Tibial nerve (tissue), 4 donors: ENCODE measurements at regions not wholly inside any gene's neighbourhood (a gene's known extent, or its start where the extent isn't known, plus 50 kb on each side); places are given as distances from the start of the nearest gene placed in this dataset.

Experiments used
- DNase-seq, 2 donors: peaks; one replicate each; pipeline ENCODE4 v3.0.0-alpha.2; 2019; ENCODE audit warnings: low spot score in 2 of 2
- H3K27ac ChIP-seq, 4 donors: fragments of 200-600 bp; sonication (generic) in 3 of 4; one replicate each; pipeline ENCODE4 v1.5.1; 2017 to 2019; ENCODE audit warnings: mild to moderate bottlenecking in 1 of 4
- H3K27me3 ChIP-seq, 2 donors: fragments of 200-600 bp; sonication (generic) in 1 of 2; one replicate each; pipeline versions ENCODE4 v1.5.1 to v1.6.0; 2017 to 2019
- H3K36me3 ChIP-seq, 3 donors: fragments of 200-600 bp; sonication (generic); one replicate each; pipeline ENCODE4 v1.5.1; 2018 to 2019
- H3K4me1 ChIP-seq, 4 donors: fragments of 200-600 bp; sonication (generic) in 3 of 4; one replicate each; pipeline ENCODE4 v1.5.1; 2017 to 2019
- H3K4me3 ChIP-seq, 4 donors: fragments of 200-600 bp; sonication (generic) in 3 of 4; one replicate each; pipeline ENCODE4 v1.5.1; 2017 to 2019; ENCODE audit warnings: mild to moderate bottlenecking in 1 of 4, moderate library complexity in 1 of 4
- H3K9me3 ChIP-seq, 4 donors: fragments of 200-600 bp; sonication (generic) in 3 of 4; one replicate each; pipeline ENCODE4 v1.5.1; 2017 to 2019
- EP300 ChIP-seq, 2 donors: sonication (generic); formaldehyde crosslinking; IDR thresholded peaks; one replicate each; pipeline ENCODE4 v1.6.1; 2017; ENCODE audit warnings: antibody characterized with exemption in 2 of 2, mild to moderate bottlenecking in 1 of 2
- POLR2A ChIP-seq, 2 donors: fragments of 450-650 bp; IDR thresholded peaks; one replicate each; pipeline ENCODE4 v1.6.1; 2017; ENCODE audit warnings: antibody characterized with exemption in 2 of 2, mild to moderate bottlenecking in 2 of 2, moderate library complexity in 2 of 2
- WGBS, 2 donors: methylation state at CpG; one replicate each; pipeline ENCODE4 v1.1.5; 2018; 5-methylcytosine and 5-hydroxymethylcytosine counted together
- TF ChIP-seq, protein P1 (sequence below), 5 experiments: fragments of 200-600 bp in 3 of 5; fragments of 450-650 bp in 2 of 5; sonication (generic) in 3 of 5; IDR thresholded peaks; one replicate each; pipeline ENCODE4 v1.5.1; 2016 to 2019; ENCODE audit warnings: antibody characterized with exemption in 5 of 5, mild to moderate bottlenecking in 3 of 5, moderate library complexity in 2 of 5

GRCh38 chr12:77751939-77752338 is 78.8 kb upstream of the NAV3 start:
- no peaks in the 10 kb centered on the region for H3K9me3 ChIP-seq
- no peak overlapping the region for H3K4me3 ChIP-seq
- no peak for DNase-seq
- H3K27ac ChIP-seq: no peak overlapping the region
- 34 to 43% methylated on average over 2 of the region's 2 CpGs for WGBS, 2 donors
- TF ChIP-seq EP300 (IDR thresholded peaks at IDR 0.05): no peak
- no peak for TF ChIP-seq POLR2A (IDR thresholded peaks at IDR 0.05)
- TF ChIP-seq, protein P1, sequence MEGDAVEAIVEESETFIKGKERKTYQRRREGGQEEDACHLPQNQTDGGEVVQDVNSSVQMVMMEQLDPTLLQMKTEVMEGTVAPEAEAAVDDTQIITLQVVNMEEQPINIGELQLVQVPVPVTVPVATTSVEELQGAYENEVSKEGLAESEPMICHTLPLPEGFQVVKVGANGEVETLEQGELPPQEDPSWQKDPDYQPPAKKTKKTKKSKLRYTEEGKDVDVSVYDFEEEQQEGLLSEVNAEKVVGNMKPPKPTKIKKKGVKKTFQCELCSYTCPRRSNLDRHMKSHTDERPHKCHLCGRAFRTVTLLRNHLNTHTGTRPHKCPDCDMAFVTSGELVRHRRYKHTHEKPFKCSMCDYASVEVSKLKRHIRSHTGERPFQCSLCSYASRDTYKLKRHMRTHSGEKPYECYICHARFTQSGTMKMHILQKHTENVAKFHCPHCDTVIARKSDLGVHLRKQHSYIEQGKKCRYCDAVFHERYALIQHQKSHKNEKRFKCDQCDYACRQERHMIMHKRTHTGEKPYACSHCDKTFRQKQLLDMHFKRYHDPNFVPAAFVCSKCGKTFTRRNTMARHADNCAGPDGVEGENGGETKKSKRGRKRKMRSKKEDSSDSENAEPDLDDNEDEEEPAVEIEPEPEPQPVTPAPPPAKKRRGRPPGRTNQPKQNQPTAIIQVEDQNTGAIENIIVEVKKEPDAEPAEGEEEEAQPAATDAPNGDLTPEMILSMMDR (IDR thresholded peaks at IDR 0.05): no peak
- no peaks in the 10 kb centered on the region for H3K4me1 ChIP-seq
- H3K27me3 ChIP-seq: no peaks in the 10 kb centered on the region
- no peaks in the 10 kb centered on the region for H3K36me3 ChIP-seq

- Histone ChIP-seq H3K36me3 (no peaks in the 10 kb centered on the region), H3K27ac (no peak overlapping the region), H3K9me3 (no peaks in the 10 kb centered on the region), H3K27me3 (no peaks in the 10 kb centered on the region), H3K4me1 (no peaks in the 10 kb centered on the region), H3K4me3 (no peak overlapping the region)
- no peak for DNase-seq
- TF ChIP-seq, protein P1 (IDR thresholded peaks at IDR 0.05): no peak
- 70% methylated on average over 3 of the region's 3 CpGs for WGBS, 2 donors
Measured at GRCh38 chr12:77746096-77746495, 84.6 kb upstream of the NAV3 start.

DNA sequence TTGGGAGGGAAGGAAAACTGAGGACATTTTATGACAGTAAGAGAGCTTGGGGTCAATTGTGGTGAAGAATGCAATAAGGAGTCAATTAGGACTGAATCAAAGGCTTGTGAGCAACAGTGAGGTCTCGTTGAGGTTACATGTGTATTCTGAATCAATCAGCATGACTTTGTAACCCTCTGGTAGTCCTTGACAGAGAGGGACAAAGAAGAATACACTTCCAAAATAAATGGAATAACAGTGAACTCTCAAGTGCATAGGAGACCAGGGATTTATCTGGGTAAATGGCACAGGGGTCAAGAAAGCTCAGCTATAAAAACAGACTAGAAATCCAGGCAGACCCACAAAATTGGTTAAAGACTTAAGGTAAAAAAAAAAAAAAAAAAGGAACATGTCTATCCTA is 85.1 kb upstream of the NAV3 start:
- DNase-seq: no peak
- Histone ChIP-seq H3K36me3 (no peaks in the 10 kb centered on the region), H3K4me3 (no peak overlapping the region), H3K4me1 (no peaks in the 10 kb centered on the region), H3K27me3 (no peaks in the 10 kb centered on the region), H3K27ac (no peak overlapping the region), H3K9me3 (no peaks in the 10 kb centered on the region)
- 36 to 38% methylated on average over 1 of the region's 1 CpG for WGBS, 2 donors
- TF ChIP-seq, protein P1 (IDR thresholded peaks at IDR 0.05): no peak
- no peak for TF ChIP-seq EP300 (IDR thresholded peaks at IDR 0.05)
- TF ChIP-seq POLR2A (IDR thresholded peaks at IDR 0.05): no peak

- Histone ChIP-seq H3K27me3 (no peaks in the 10 kb centered on the region), H3K36me3 (no peaks in the 10 kb centered on the region), H3K9me3 (no peaks in the 10 kb centered on the region), H3K4me1 (no peaks in the 10 kb centered on the region), H3K4me3 (no peak overlapping the region), H3K27ac (no peak overlapping the region)
- WGBS, 2 donors: 66 to 74% methylated on average over 1 of the region's 1 CpG
- DNase-seq: no peak
- TF ChIP-seq EP300 (IDR thresholded peaks at IDR 0.05) (no peak), POLR2A (IDR thresholded peaks at IDR 0.05) (no peak)
- TF ChIP-seq, protein P1 (IDR thresholded peaks at IDR 0.05): no peak
Measured at GRCh38 chr12:77742631-77743030, 88.1 kb upstream of the NAV3 start.

DNA sequence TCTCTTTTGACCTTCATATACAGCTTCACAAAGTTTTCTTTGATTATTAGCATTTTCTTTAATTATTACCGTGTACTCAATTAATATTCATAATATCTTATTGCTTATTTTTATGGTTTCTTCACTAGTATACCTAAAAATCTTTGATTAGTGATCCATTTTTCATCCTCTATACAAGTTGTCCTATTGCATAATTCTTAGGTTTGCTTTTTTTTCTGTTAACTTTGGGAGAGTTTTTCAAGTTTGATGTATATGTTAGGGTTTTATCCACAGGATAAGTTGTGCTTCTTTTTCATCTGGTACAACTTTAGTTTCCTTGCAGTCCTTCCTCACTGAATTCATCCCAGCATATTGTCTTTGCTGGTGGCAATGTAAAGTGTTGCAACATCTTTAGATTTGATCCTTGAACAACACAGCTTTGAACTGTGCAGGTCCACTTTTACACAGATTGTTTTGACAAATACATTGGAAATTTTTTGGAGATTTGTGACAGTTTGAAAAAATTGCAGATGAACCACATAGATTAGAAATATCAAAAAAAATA is 88.6 kb upstream of the NAV3 start:
- no peaks in the 10 kb centered on the region for H3K4me1 ChIP-seq
- H3K9me3 ChIP-seq: peaks cover 0 to 1% (median 0%) of the 10 kb centered on the region in 4 donors
- no peaks in the 10 kb centered on the region for H3K27me3 ChIP-seq
- no peaks in the 10 kb centered on the region for H3K36me3 ChIP-seq
- WGBS, 2 donors: 95% methylated on average over 1 of the region's 1 CpG
- no peak overlapping the region for H3K27ac ChIP-seq
- no peak overlapping the region for H3K4me3 ChIP-seq
- TF ChIP-seq, protein P1 (IDR thresholded peaks at IDR 0.05): no peak
- no peak for TF ChIP-seq EP300 (IDR thresholded peaks at IDR 0.05)
- no peak for TF ChIP-seq POLR2A (IDR thresholded peaks at IDR 0.05)
- DNase-seq: no peak
